Mesenchymal stem cell (in vitro differentiated cells and primary cell): ENCODE measurements at regions not wholly inside any gene's neighbourhood (a gene's known extent, or its start where the extent isn't known, plus 50 kb on each side); places are given as distances from the start of the nearest gene placed in this dataset.
A peak's percentile ranks its signal among the peaks of the same experiment; 100 is the strongest.

ENCODE experiments used
- DNase-seq: peaks from one replicate; pipeline ENCODE4 v3.0.0-alpha.2; 2013
- H2AFZ ChIP-seq: one replicate; pipeline ENCODE4 v1.6.1; 2013; ENCODE audit warnings: low read depth, mild to moderate bottlenecking, control low read depth, inconsistent platforms, low read length, moderate library complexity
- H2AK5ac ChIP-seq: 2 replicates; pipeline ENCODE4 v1.6.1; 2013; ENCODE audit warnings: low read length, moderate library complexity, mild to moderate bottlenecking, inconsistent platforms; ENCODE audit not compliant: severe bottlenecking
- H2BK120ac ChIP-seq: one replicate; pipeline ENCODE4 v1.6.1; 2013; ENCODE audit warnings: low read depth, mild to moderate bottlenecking, inconsistent platforms, low read length, moderate library complexity
- H2BK12ac ChIP-seq, 2 experiments: one replicate each; pipeline ENCODE4 v1.6.1; 2013; ENCODE audit warnings: inconsistent platforms in 2 of 2, low read length in 2 of 2, mild to moderate bottlenecking in 2 of 2, moderate library complexity in 2 of 2, control low read depth in 1 of 2
- H2BK15ac ChIP-seq: one replicate; pipeline ENCODE4 v1.6.1; 2013; ENCODE audit warnings: mild to moderate bottlenecking, low read depth, inconsistent platforms; ENCODE audit not compliant: poor library complexity, severe bottlenecking
- H2BK5ac ChIP-seq: 2 replicates; pipeline ENCODE4 v1.6.1; 2013; ENCODE audit warnings: low read depth, mild to moderate bottlenecking, low read length, control low read depth, inconsistent platforms; ENCODE audit not compliant: poor library complexity, severe bottlenecking
- H3K14ac ChIP-seq, 2 experiments: one replicate each; pipeline ENCODE4 v1.6.1; 2013; ENCODE audit warnings: inconsistent platforms in 2 of 2, low read length in 2 of 2, control low read depth in 1 of 2, mild to moderate bottlenecking in 1 of 2, moderate library complexity in 1 of 2
- H3K18ac ChIP-seq, 2 experiments: one replicate each; pipeline ENCODE4 v1.6.1; 2013; ENCODE audit warnings: inconsistent platforms in 2 of 2, low read length in 2 of 2, control low read depth in 1 of 2, low read depth in 1 of 2, mild to moderate bottlenecking in 1 of 2
- H3K23ac ChIP-seq, 2 experiments: one replicate each; pipeline ENCODE4 v1.6.1; 2013; ENCODE audit warnings: inconsistent platforms in 2 of 2, low read length in 2 of 2, mild to moderate bottlenecking in 2 of 2, moderate library complexity in 2 of 2, control low read depth in 1 of 2
- H3K27ac ChIP-seq: 2 replicates; pipeline ENCODE4 v1.5.1; 2013; ENCODE audit warnings: mild to moderate bottlenecking, moderate library complexity, low read length, control low read depth, inconsistent platforms; ENCODE audit not compliant: poor library complexity, severe bottlenecking
- H3K27me3 ChIP-seq, 2 experiments: 2 replicates each; pipeline versions ENCODE4 v1.6.1 to v1.7.0; 2013; ENCODE audit warnings: low read length in 2 of 2, mild to moderate bottlenecking in 2 of 2, moderate library complexity in 2 of 2, control low read depth in 1 of 2, inconsistent platforms in 1 of 2; ENCODE audit not compliant: control insufficient read depth in 1 of 2, insufficient read depth in 1 of 2
- H3K36me3 ChIP-seq, 2 experiments: 2 replicates each; pipeline versions ENCODE4 v1.6.1 to v1.7.0; 2013; ENCODE audit warnings: low read length in 2 of 2, control low read depth in 1 of 2, inconsistent platforms in 1 of 2, low read depth in 1 of 2, mild to moderate bottlenecking in 1 of 2; ENCODE audit not compliant: insufficient read depth in 2 of 2, control insufficient read depth in 1 of 2
- H3K4ac ChIP-seq, 2 experiments: one replicate each; pipeline ENCODE4 v1.6.1; 2013; ENCODE audit warnings: inconsistent platforms in 2 of 2, low read length in 2 of 2, mild to moderate bottlenecking in 2 of 2, moderate library complexity in 2 of 2, control low read depth in 1 of 2, low read depth in 1 of 2
- H3K4me1 ChIP-seq: 2 replicates; pipeline ENCODE4 v1.6.1; 2013; ENCODE audit warnings: low read depth, low read length, control low read depth; ENCODE audit not compliant: control insufficient read depth, insufficient read depth
- H3K4me2 ChIP-seq: 2 replicates; pipeline ENCODE4 v1.6.1; 2013; ENCODE audit warnings: low read length, mild to moderate bottlenecking, inconsistent platforms; ENCODE audit not compliant: poor library complexity, severe bottlenecking
- H3K4me3 ChIP-seq, 2 experiments: 2 replicates each; pipeline versions ENCODE4 v1.5.1 to v1.7.0; 2013; ENCODE audit warnings: low read length in 2 of 2, mild to moderate bottlenecking in 2 of 2, control low read depth in 1 of 2, low read depth in 1 of 2; ENCODE audit not compliant: insufficient read depth in 1 of 2
- H3K79me1 ChIP-seq: replicated peaks from 2 replicates; pipeline ENCODE4 v1.6.1; 2013; ENCODE audit warnings: mild to moderate bottlenecking, control low read depth, low read length, inconsistent platforms; ENCODE audit not compliant: poor library complexity, severe bottlenecking
- H3K9ac ChIP-seq: 2 replicates; pipeline ENCODE4 v1.7.0; 2013; ENCODE audit warnings: mild to moderate bottlenecking, low read length, moderate library complexity
- H3K9me3 ChIP-seq: 2 replicates; pipeline ENCODE4 v1.7.0; 2013; ENCODE audit warnings: mild to moderate bottlenecking, low read length; ENCODE audit not compliant: control insufficient read depth
- H4K8ac ChIP-seq: one replicate; pipeline ENCODE4 v1.6.1; 2013; ENCODE audit warnings: inconsistent platforms, mild to moderate bottlenecking, low read length, moderate library complexity
- H4K91ac ChIP-seq: one replicate; pipeline ENCODE4 v1.6.1; 2013; ENCODE audit warnings: mild to moderate bottlenecking, low read length, inconsistent platforms
- WGBS: methylation state at CpG from one replicate; pipeline ENCODE4 v1.1.7; 2013; ENCODE audit warnings: mixed read lengths; 5-methylcytosine and 5-hydroxymethylcytosine counted together

GRCh38 chr1:234732671-234733390, 122.9 kb upstream of the IRF2BP2 start:
- no peak overlapping the region for H3K4me2 ChIP-seq
- no peak overlapping the region for H2AFZ ChIP-seq
- H3K79me1 ChIP-seq = no peaks in the 10 kb centered on the region
- H3K4me1 ChIP-seq = peaks cover 14% of the 10 kb centered on the region
- H2AK5ac ChIP-seq = no peak overlapping the region
- no peaks in the 10 kb centered on the region for H3K9me3 ChIP-seq
- H3K4me3 ChIP-seq = no peak overlapping the region
- WGBS = 98% methylated on average over 16 of the region's 16 CpGs
- no peak overlapping the region for H2BK120ac ChIP-seq
- no peaks in the 10 kb centered on the region for H3K27me3 ChIP-seq
- H4K91ac ChIP-seq = no peak overlapping the region
- no peak for DNase-seq
- no peak overlapping the region for H2BK5ac ChIP-seq
- peak overlapping the region in 1 of 2 experiments; percentile 21 for H2BK12ac ChIP-seq
- H4K8ac ChIP-seq = no peak overlapping the region
- H3K36me3 ChIP-seq = no peaks in the 10 kb centered on the region
- H3K4ac ChIP-seq = no peak overlapping the region
- H3K18ac ChIP-seq = peak overlapping the region in 1 of 2 experiments; percentile 0
- no peak overlapping the region for H3K23ac ChIP-seq
- H3K9ac ChIP-seq = no peak overlapping the region
- H2BK15ac ChIP-seq = no peak overlapping the region
- H3K27ac ChIP-seq = no peak overlapping the region
- no peak overlapping the region for H3K14ac ChIP-seq

GRCh38 chr1:234732260-234732659, 122.3 kb upstream of the IRF2BP2 start:
- H2AK5ac ChIP-seq = no peak overlapping the region
- no peak overlapping the region for H3K4me3 ChIP-seq
- H3K23ac ChIP-seq = no peak overlapping the region
- no peak overlapping the region for H3K9ac ChIP-seq
- no peak overlapping the region for H4K91ac ChIP-seq
- H3K79me1 ChIP-seq = no peaks in the 10 kb centered on the region
- H2AFZ ChIP-seq = no peak overlapping the region
- H3K18ac ChIP-seq = peak overlapping the region; percentile 31 to 61
- no peak overlapping the region for H3K4me2 ChIP-seq
- WGBS = 98% methylated on average over 9 of the region's 9 CpGs
- H3K4me1 ChIP-seq = peaks cover 17% of the 10 kb centered on the region
- peak overlapping the region in 1 of 2 experiments; percentile 57 for H3K4ac ChIP-seq
- peak overlapping the region; percentile 64 for H2BK120ac ChIP-seq
- DNase-seq = no peak
- H4K8ac ChIP-seq = no peak overlapping the region
- H3K27me3 ChIP-seq = no peaks in the 10 kb centered on the region
- H2BK5ac ChIP-seq = no peak overlapping the region
- no peaks in the 10 kb centered on the region for H3K9me3 ChIP-seq
- H3K27ac ChIP-seq = no peak overlapping the region
- no peak overlapping the region for H2BK15ac ChIP-seq
- peak overlapping the region in 1 of 2 experiments; percentile 1 for H3K14ac ChIP-seq
- H3K36me3 ChIP-seq = no peaks in the 10 kb centered on the region
- peak overlapping the region in 1 of 2 experiments; percentile 90 for H2BK12ac ChIP-seq

GRCh38 chr1:234731569-234732085, 121.6 kb upstream of the IRF2BP2 start:
- Histone ChIP-seq H3K27ac (no peak overlapping the region), H3K36me3 (no peaks in the 10 kb centered on the region), H3K14ac (no peak overlapping the region), H2BK5ac (no peak overlapping the region), H3K27me3 (no peaks in the 10 kb centered on the region), H3K18ac (peak overlapping the region; percentile 31 to 61), H4K8ac (peak overlapping the region; percentile 88), H2BK12ac (peak overlapping the region; percentile 3 to 90), H3K9ac (no peak overlapping the region), H2BK15ac (peak overlapping the region; percentile 85), H2AK5ac (no peak overlapping the region), H2BK120ac (peak overlapping the region; percentile 64), H2AFZ (no peak overlapping the region), H4K91ac (peak overlapping the region; percentile 70), H3K9me3 (no peaks in the 10 kb centered on the region), H3K4me2 (no peak overlapping the region), H3K4ac (peak overlapping the region in 1 of 2 experiments; percentile 57), H3K23ac (no peak overlapping the region), H3K79me1 (no peaks in the 10 kb centered on the region), H3K4me3 (no peak overlapping the region), H3K4me1 (peaks cover 19% of the 10 kb centered on the region)
- WGBS = 67% methylated on average over 9 of the region's 10 CpGs
- DNase-seq = no peak

GRCh38 chr1:234730770-234731568, 121.0 kb upstream of the IRF2BP2 start:
- no peak overlapping the region for H4K91ac ChIP-seq
- H3K9me3 ChIP-seq = no peaks in the 10 kb centered on the region
- no peak overlapping the region for H4K8ac ChIP-seq
- H3K9ac ChIP-seq = no peak overlapping the region
- H2BK15ac ChIP-seq = peak overlapping the region; percentile 6
- H2BK5ac ChIP-seq = no peak overlapping the region
- no peak overlapping the region for H3K23ac ChIP-seq
- H3K36me3 ChIP-seq = no peaks in the 10 kb centered on the region
- H3K4me2 ChIP-seq = no peak overlapping the region
- no peak overlapping the region for H2AK5ac ChIP-seq
- H3K4me3 ChIP-seq = no peak overlapping the region
- no peaks in the 10 kb centered on the region for H3K27me3 ChIP-seq
- H3K4ac ChIP-seq = no peak overlapping the region
- H3K27ac ChIP-seq = no peak overlapping the region
- peaks cover 25% of the 10 kb centered on the region for H3K4me1 ChIP-seq
- no peaks in the 10 kb centered on the region for H3K79me1 ChIP-seq
- H3K18ac ChIP-seq = peak overlapping the region in 1 of 2 experiments; percentile 63
- H3K14ac ChIP-seq = peak overlapping the region in 1 of 2 experiments; percentile 0
- WGBS = 85% methylated on average over 5 of the region's 6 CpGs
- H2BK12ac ChIP-seq = no peak overlapping the region
- no peak overlapping the region for H2BK120ac ChIP-seq
- DNase-seq = peak; percentile 80
- H2AFZ ChIP-seq = no peak overlapping the region
